Activated CD8-positive, alpha-beta memory T cell treated with anti-CD3 and anti-CD28 coated beads, Interleukin-2, amount 50 U/mL, for 4 hours (primary cell): ENCODE measurements at regions not wholly inside any gene's neighbourhood (a gene's known extent, or its start where the extent isn't known, plus 50 kb on each side); places are given as distances from the start of the nearest gene placed in this dataset.
"Not testable (repeated sequence)": the region's sequence is repeated elsewhere in the genome, so short reads cannot be mapped to it uniquely, and the experiment has no call there.

Experiments used
- DNase-seq: peaks from one replicate; pipeline ENCODE4 v3.0.0-alpha.2; 2020

GRCh38 chr17:77610972-77611521 is 347.5 kb upstream of the TNRC6C start:
- DNase-seq = no peak

GRCh38 chr17:77611791-77612502 is 346.6 kb upstream of the TNRC6C start:
- DNase-seq = no peak

- no peak for DNase-seq
These were observed 345.3 kb upstream of the TNRC6C start for GRCh38 chr17:77613218-77613617.

GRCh38 chr17:77613627-77614026 is 344.9 kb upstream of the TNRC6C start:
- DNase-seq = no peak

DNA sequence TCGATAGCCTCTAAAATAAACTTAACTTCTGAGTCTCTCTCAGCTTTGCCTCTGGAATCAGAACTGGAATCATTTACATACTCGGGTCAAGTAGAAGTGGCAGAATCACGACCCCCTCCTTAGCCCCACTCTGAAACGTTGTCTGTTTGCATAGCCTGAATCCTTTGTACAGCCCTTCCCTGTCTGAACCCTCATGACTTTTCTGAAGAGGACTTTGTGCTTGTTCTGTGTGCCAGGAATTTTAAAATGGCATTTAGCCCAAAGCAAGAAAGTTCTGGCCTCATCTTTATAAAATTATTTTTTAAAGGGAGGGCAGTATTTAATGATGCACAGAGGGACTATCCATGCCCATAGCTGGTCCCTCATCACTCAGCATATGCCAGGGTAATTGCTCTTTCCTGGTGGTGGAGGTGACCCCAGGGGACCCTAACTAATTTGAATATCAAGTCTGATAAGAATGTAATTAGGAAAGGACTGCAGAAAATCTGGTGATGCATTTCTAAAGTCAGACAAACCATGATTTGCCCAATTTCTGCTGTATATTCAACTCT is 342.7 kb upstream of the TNRC6C start:
- no peak for DNase-seq

DNA sequence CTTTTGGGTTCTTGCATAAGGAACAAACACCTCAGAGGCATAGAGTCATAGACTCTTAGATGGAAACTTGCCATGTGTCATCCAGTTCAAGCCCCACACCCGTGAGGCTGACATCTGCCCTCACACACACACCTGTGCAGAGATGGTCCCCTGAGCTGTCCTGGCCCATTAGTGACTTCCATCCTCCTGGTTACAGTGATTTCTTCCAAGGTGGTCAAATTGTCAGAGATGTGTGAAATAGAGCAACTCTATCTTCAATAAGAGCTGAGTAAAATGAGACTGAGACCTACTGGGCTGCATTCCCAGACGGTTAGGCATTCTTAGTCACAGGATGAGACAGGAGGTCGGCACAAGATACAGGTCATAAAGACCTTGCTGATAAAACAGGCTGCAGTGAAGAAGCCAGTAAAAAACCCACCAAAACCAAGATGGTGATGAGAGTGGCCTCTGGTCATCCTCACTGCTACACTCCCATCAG is 342.2 kb upstream of the TNRC6C start:
- DNase-seq = no peak

DNA sequence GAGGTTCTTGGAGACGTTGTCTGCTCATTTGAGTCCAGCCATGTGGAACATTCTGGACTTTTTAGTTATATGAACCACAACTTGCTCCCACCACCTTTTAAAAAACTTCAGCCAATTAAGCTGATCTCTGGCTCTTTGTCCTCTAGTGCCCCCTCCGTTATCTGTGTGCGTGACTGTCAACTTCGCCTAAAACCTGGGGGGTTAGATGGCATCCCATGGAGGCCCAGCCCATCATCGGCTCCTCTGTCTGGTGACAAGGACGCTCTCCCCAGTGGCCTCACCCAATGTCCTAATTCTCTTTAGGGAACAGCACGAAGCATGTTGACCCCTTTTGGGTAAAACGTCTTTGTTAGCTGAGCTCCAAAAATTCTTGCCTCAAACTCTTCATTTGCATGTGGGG is 341.0 kb upstream of the TNRC6C start:
- no peak for DNase-seq

DNA sequence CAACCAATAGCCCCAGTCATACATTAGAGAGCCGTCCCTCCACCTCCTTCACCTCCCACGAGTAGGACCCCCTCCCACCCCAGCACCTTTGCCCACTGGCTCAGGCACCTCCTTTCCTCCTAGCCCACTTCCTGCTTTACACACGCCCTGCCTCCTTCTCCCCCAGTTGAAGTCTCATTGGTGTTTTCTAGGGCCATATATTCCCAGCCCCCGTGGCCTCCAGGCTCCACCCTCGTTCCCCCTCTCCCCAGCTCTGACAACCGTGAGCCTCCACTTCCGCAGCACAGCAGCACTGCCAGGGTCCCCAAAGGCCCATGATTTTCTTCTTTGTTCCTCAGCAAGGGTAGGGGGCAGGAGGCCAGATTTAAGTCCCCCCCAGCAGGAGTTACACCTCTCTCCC is 340.3 kb upstream of the TNRC6C start:
- DNase-seq = no peak

DNA sequence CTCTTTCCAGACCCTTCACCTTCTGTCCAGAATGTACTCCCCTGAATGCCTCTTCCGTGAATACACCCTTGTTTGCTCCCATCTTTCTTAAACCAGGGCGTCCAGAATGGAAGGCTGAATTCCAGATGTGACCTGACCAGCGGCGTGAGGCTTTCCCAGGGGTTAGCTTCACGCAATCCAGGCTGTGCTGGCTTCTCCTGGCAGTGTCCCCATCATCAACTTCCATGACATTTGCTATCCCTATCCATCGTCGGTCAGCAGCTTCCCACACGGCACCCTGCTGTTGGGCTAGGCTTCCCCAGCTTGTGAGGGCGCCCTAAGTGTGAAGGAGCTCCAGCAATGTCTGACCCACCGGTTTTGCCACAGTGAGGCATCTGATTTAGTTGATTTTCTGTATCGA is 339.8 kb upstream of the TNRC6C start:
- no peak for DNase-seq

DNA sequence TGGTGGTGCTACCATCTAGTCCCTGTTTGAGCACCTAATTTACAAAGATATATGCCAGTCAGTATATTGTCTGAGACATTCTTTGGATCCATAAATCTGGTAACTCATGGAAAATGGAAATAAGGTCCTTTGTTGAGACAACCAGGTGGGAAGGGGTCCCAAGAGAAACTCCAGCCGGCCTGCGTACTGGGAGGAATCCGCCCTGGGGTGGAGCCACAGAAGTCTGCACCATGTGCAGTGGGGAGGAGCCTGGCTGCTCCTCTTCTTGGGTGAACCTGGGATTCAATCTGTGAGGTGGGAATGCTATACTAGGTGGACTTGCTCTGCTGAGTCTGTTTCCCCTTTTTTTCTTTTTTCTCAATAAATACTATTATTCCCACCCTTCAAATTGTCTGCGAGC is 339.2 kb upstream of the TNRC6C start:
- no peak for DNase-seq

DNA sequence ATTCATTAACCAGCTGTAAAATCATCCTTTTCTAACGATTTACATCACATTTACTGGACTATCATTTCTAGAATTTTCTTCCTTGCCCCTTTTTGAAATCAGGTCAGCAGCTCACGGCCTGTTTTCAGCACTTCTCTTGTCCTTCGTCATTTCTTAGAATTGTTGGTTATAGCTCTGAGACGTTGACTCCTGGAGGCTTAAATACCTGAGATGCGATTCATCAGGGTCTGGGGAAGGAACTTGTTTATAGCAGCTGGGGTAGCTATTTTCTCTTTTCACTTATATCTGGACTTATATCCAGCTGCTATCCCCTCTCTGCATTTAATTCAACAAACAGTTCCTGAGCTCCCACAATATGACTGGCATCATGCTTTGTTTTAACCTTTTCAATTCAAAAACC is 338.7 kb upstream of the TNRC6C start:
- no peak for DNase-seq

GRCh38 chr17:77620282-77620681 is 338.2 kb upstream of the TNRC6C start:
- no peak for DNase-seq

DNA sequence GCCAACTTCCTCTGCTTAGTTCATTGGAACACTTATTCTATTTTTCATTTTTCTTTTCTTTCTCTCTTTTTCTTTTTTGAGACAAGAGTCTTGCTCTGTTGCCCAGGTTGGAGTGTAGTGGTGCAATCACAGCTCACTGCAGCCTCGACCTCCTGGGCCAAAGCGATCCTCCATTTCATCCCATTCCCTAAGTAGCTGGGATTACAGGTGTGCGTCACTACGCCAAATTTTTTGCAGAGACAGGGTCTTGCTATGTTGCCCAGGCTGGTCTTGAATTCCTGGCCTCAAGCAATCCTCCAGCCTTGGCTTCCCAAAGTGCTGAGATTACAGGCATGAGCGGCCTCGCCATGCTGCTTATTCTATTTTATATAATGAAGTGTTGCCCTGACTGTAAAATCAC is 336.4 kb upstream of the TNRC6C start:
- not testable (repeated sequence) for DNase-seq

DNA sequence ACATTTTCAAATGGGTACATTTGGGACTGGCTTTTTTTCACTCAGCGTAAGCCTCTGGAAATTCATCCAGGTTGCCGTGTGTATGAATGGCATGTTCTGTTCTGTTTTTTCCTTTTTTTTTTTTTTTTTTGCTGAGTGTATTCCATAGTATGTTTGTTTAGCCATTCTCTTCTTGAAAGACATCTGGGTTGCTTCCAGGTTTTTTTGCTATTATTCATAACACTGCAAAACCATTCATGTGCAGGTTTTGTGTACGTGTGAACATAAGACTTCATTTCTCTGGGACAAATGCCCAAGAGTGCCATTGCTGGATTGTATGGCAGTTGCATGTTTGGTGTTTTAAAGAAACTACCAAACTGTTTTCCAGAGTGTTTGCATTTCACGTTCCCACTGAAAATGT is 335.9 kb upstream of the TNRC6C start:
- no peak for DNase-seq

GRCh38 chr17:77623321-77623720 is 335.2 kb upstream of the TNRC6C start:
- DNase-seq = not testable (repeated sequence)

- DNase-seq = no peak
These were observed 330.5 kb upstream of the TNRC6C start for GRCh38 chr17:77628035-77628434.

- not testable (repeated sequence) for DNase-seq
These were observed 329.2 kb upstream of the TNRC6C start for GRCh38 chr17:77629284-77629683.

GRCh38 chr17:77631307-77631706 is 327.2 kb upstream of the TNRC6C start:
- DNase-seq = no peak

DNA sequence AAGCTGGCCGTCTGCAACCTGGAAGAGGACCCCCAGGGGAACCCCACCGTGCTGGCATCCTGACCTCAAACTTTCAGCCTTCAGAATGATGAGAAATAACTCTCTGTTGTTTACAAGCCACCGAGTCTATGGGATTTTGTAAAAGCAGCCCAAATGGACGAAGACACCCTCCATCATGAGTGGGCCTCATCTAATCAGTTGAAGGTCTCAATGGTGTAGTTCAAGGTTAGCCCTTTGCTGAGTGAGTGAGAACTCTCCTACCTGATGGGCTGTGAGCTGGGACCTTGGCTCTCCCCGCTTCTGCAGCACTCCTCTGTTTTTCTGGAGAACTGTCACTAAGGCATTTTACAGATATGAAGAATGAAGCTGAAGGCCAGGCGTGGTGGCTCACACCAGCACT is 325.9 kb upstream of the TNRC6C start:
- DNase-seq = no peak

GRCh38 chr17:77634710-77635109 is 323.8 kb upstream of the TNRC6C start:
- no peak for DNase-seq

GRCh38 chr17:77635176-77635575 is 323.3 kb upstream of the TNRC6C start:
- DNase-seq = no peak

GRCh38 chr17:77635785-77636184 is 322.7 kb upstream of the TNRC6C start:
- not testable (repeated sequence) for DNase-seq

GRCh38 chr17:77636835-77637817 is 321.4 kb upstream of the TNRC6C start:
- no peak for DNase-seq
